ENCODE measurements at regions not wholly inside any gene's neighbourhood (a gene's known extent, or its start where the extent isn't known, plus 50 kb on each side); places are given as distances from the start of the nearest gene placed in this dataset.

GRCh38 chr1:70490153-70490552 is 79.1 kb downstream of the CTH start:
- H3K4me1 ChIP-seq = no peaks in the 10 kb centered on the region
- no peak for TF ChIP-seq CTCF (IDR thresholded peaks at IDR 0.05)
- no peaks in the 10 kb centered on the region for H3K27me3 ChIP-seq
- no peak overlapping the region for H3K4me3 ChIP-seq
- no peak overlapping the region for H3K27ac ChIP-seq
- H3K9me3 ChIP-seq = peaks cover 0 to 5% (median 3%) of the 10 kb centered on the region in 3 donors
- H3K36me3 ChIP-seq = no peaks in the 10 kb centered on the region
- intact Hi-C loops (cut with DNase I; ENCODE audit: low total_unique reads) = no loop called here
- DNase-seq = no peak

- Histone ChIP-seq H3K36me3 (no peaks in the 10 kb centered on the region), H3K9me3 (no peaks in the 10 kb centered on the region), H3K27me3 (no peaks in the 10 kb centered on the region), H3K4me1 (no peaks in the 10 kb centered on the region), H3K27ac (no peak overlapping the region), H3K4me3 (no peak overlapping the region)
- intact Hi-C loops (cut with DNase I; ENCODE audit: low total_unique reads) = no loop called here
- no peak for TF ChIP-seq CTCF (IDR thresholded peaks at IDR 0.05)
- no peak for DNase-seq
Measured at GRCh38 chr1:70495370-70495769, 84.3 kb downstream of the CTH start.

GRCh38 chr1:70496181-70496580 is 85.1 kb downstream of the CTH start:
- Histone ChIP-seq H3K9me3 (no peaks in the 10 kb centered on the region), H3K4me3 (no peak overlapping the region), H3K36me3 (no peaks in the 10 kb centered on the region), H3K4me1 (no peaks in the 10 kb centered on the region), H3K27me3 (no peaks in the 10 kb centered on the region), H3K27ac (no peak overlapping the region)
- no peak for DNase-seq
- intact Hi-C loops (cut with DNase I; ENCODE audit: low total_unique reads) = no loop called here
- no peak for TF ChIP-seq CTCF (IDR thresholded peaks at IDR 0.05)

GRCh38 chr1:70497152-70497551 is 86.1 kb downstream of the CTH start:
- Histone ChIP-seq H3K4me3 (no peak overlapping the region), H3K27me3 (no peaks in the 10 kb centered on the region), H3K9me3 (no peaks in the 10 kb centered on the region), H3K36me3 (no peaks in the 10 kb centered on the region), H3K27ac (no peak overlapping the region), H3K4me1 (no peaks in the 10 kb centered on the region)
- DNase-seq = no peak
- TF ChIP-seq CTCF (IDR thresholded peaks at IDR 0.05) = no peak
- intact Hi-C loops (cut with DNase I; ENCODE audit: low total_unique reads) = no loop called here

GRCh38 chr1:70498666-70499065 is 87.6 kb downstream of the CTH start:
- H3K27me3 ChIP-seq = no peaks in the 10 kb centered on the region
- H3K36me3 ChIP-seq = no peaks in the 10 kb centered on the region
- no peak overlapping the region for H3K4me3 ChIP-seq
- no peak overlapping the region for H3K27ac ChIP-seq
- no peaks in the 10 kb centered on the region for H3K4me1 ChIP-seq
- TF ChIP-seq CTCF (IDR thresholded peaks at IDR 0.05) = no peak
- intact Hi-C loops (cut with DNase I; ENCODE audit: low total_unique reads) = no loop called here
- no peak for DNase-seq
- H3K9me3 ChIP-seq = no peaks in the 10 kb centered on the region

- H3K27ac ChIP-seq = no peak overlapping the region
Measured at GRCh38 chr1:70499695-70500094, 88.6 kb downstream of the CTH start.

More at GRCh38 chr1:70499695-70500094, 88.6 kb downstream of the CTH start:
- H3K4me1 ChIP-seq = no peaks in the 10 kb centered on the region
- H3K4me3 ChIP-seq = no peak overlapping the region
- H3K36me3 ChIP-seq = no peaks in the 10 kb centered on the region
- intact Hi-C loops (cut with DNase I; ENCODE audit: low total_unique reads) = no loop called here
- no peaks in the 10 kb centered on the region for H3K27me3 ChIP-seq
- no peak for DNase-seq
- TF ChIP-seq CTCF (IDR thresholded peaks at IDR 0.05) = no peak
- no peaks in the 10 kb centered on the region for H3K9me3 ChIP-seq
